K562 (cell line): ENCODE measurements at regions not wholly inside any gene's neighbourhood (a gene's known extent, or its start where the extent isn't known, plus 50 kb on each side); places are given as distances from the start of the nearest gene placed in this dataset.

ENCODE experiments used
- ATF3 ChIP-seq, 2 experiments: fragments of 450-650 bp in 1 of 2; sonication (generic) in 1 of 2; formaldehyde crosslinking in 1 of 2; IDR thresholded peaks in 1 of 2; conservative IDR thresholded peaks in 1 of 2; 2 replicates each; pipeline versions ENCODE4 v1.6.1 to v1.8.1; 2016 to 2023; ENCODE audit warnings: mild to moderate bottlenecking in 2 of 2, moderate library complexity in 2 of 2, inconsistent platforms in 1 of 2, missing genetic modification reagents in 1 of 2
- MXD1 ChIP-seq: fragments of 250-450 bp; sonication (Bioruptor Pico); IDR thresholded peaks from 2 replicates; pipeline ENCODE4 v1.8.0; 2021; ENCODE audit warnings: borderline replicate concordance, mild to moderate bottlenecking, moderate library complexity; ENCODE audit not compliant: poor library complexity, severe bottlenecking
- STAT5A ChIP-seq: IDR thresholded peaks from 2 replicates; pipeline ENCODE4 v1.6.1; 2012; ENCODE audit warnings: low read length, inconsistent platforms, borderline replicate concordance
- XRCC5 ChIP-seq: fragments of 200-400 bp; formaldehyde crosslinking; IDR thresholded peaks from 2 replicates; pipeline ENCODE4 v1.6.1; 2017; ENCODE audit warnings: low read depth, mild to moderate bottlenecking, low read length
- ZKSCAN1 ChIP-seq: fragments of 150-350 bp; IDR thresholded peaks from 2 replicates; pipeline ENCODE4 v1.6.1; 2016; ENCODE audit warnings: low read depth, low read length
- ZNF121 ChIP-seq: sonication (generic); formaldehyde crosslinking; conservative IDR thresholded peaks from 2 replicates; pipeline ENCODE4 v1.8.0; 2022; ENCODE audit warnings: missing genetic modification reagents
- ZNF280A ChIP-seq: fragments of 450-650 bp; IDR thresholded peaks from 2 replicates; pipeline ENCODE4 v1.6.1; 2018; ENCODE audit warnings: mild to moderate bottlenecking, low read depth; ENCODE audit not compliant: partially characterized antibody

- TF ChIP-seq ZNF280A (no peak), MXD1 (CRISPR knock-in tag) (no peak), XRCC5 (no peak), STAT5A (no peak), ZNF121 (CRISPR knock-in tag) (no peak), ATF3 (IDR thresholded peaks at IDR 0.05) (no peak), ATF3 (CRISPR knock-in tag; conservative IDR thresholded peaks at IDR 0.05) (no peak), ZKSCAN1 (no peak)
Observed at GRCh38 chr20:17836303-17836861, 132.2 kb downstream of the SNX5 start (continued).
